ENCODE measurements at regions not wholly inside any gene's neighbourhood (a gene's known extent, or its start where the extent isn't known, plus 50 kb on each side); places are given as distances from the start of the nearest gene placed in this dataset.
"Not testable (repeated sequence)": the region's sequence is repeated elsewhere in the genome, so short reads cannot be mapped to it uniquely, and the experiment has no call there.

DNA sequence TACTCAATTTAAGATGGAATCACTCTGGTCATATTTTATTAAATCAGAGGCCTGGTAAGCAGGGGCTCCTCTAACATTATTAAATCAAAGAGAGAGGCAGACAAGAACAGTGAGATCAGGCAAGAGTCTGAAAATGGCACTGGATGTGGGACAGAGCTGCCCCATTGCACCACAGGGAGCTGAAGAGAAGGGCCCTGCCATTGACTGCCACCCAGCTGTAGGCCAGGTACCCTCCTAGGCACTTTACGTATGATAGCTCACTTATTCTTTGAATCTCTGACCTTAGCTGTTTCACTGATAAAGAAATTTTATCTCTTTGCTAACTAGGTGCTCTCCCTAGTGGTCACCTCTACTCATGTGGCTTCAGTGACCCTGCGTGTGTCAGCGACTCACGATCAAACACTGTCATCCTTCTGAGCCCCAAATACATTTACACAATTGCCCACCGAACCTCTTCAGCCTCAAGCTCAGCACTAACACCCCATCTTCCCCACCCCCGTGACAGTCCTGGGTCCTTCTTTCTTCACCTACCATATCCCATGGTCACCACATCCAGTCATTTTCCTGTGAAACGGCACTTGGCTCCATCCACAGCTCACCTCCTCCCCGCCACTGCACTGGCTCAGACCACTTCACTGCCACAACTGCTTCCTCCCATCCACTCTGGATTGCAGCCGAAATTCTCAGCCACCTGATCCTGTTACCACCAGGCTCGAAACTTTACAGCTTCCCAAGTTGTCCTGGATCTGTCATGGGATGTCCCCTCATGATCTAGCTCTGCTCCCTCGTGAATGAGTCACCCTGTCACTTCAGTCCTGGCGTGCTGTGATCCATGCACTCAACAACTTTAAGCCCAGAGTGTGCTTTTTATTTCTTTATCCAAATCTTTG is 97.3 kb upstream of the SYT6 start:
- H4K8ac ChIP-seq (ENCODE audit: low read depth, low read length): no peak overlapping the region
- H3K79me1 ChIP-seq (ENCODE audit: low read length): no peaks in the 10 kb centered on the region
- H2BK12ac ChIP-seq (ENCODE audit: low read length): no peak overlapping the region
- H4K12ac ChIP-seq (ENCODE audit: low read depth, low read length): no peak overlapping the region
- H2AFZ ChIP-seq (ENCODE audit: insufficient read depth, low read length, poor library complexity): no peak overlapping the region
- no peak overlapping the region for H2AK5ac ChIP-seq (ENCODE audit: low read length)
- DNase-seq: no peak
- H3K23ac ChIP-seq (ENCODE audit: low read length): no peak overlapping the region
- H4K91ac ChIP-seq (ENCODE audit: low read depth, low read length): no peak overlapping the region
- no peak overlapping the region for H3K14ac ChIP-seq (ENCODE audit: low read length)
- no CpG with 5 or more reads among the region's 12 CpGs for WGBS (ENCODE audit: extremely low coverage, insufficient coverage, insufficient read length)
- no peak overlapping the region for H3K27ac ChIP-seq (ENCODE audit: low read depth, low read length)
- H3K27me3 ChIP-seq (ENCODE audit: insufficient read depth, low read length): no peaks in the 10 kb centered on the region
- H3K4ac ChIP-seq (ENCODE audit: low read depth, low read length): no peak overlapping the region
- no peaks in the 10 kb centered on the region for H3K9me3 ChIP-seq (ENCODE audit: insufficient read depth, low read depth, low read length)
- H3K4me2 ChIP-seq (ENCODE audit: low read length): no peak overlapping the region
- H3K79me2 ChIP-seq (ENCODE audit: control insufficient read depth, insufficient read depth, low read length, poor library complexity): no peaks in the 10 kb centered on the region
- H3K18ac ChIP-seq (ENCODE audit: low read length): no peak overlapping the region
- no peak overlapping the region for H3K4me3 ChIP-seq (ENCODE audit: low read depth, low read length)
- no peaks in the 10 kb centered on the region for H3K4me1 ChIP-seq (ENCODE audit: control insufficient read depth in 1 of 2, insufficient read depth in 2 of 2, low read length in 2 of 2)
- H2BK5ac ChIP-seq (ENCODE audit: low read depth, low read length, poor library complexity): no peak overlapping the region
- H3K36me3 ChIP-seq (ENCODE audit: control insufficient read depth in 1 of 2, insufficient read depth in 2 of 2, low read length in 2 of 2): no peaks in the 10 kb centered on the region
- H3K9ac ChIP-seq (ENCODE audit: low read length): no peak overlapping the region
- no peak overlapping the region for H2BK120ac ChIP-seq (ENCODE audit: insufficient read depth, low read length, poor library complexity)

DNA sequence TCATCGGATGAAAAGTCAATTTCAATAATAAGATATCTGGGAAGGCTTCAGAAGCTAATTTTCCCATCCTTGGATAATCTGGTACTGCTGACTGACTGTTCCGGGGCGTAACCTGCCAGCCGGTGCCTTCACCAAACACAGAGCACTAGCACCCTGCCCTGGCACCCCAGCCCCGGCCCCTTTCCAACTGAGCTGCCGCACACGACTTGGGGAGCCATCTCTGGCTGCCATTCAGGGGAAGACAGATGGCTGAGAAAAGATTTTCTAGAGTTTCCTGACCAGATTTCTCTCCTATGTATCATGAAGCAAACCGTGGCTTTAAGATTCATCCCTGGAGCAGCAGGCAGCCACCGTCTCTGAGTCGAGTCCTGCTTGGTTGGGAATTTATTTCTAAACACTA is 96.0 kb upstream of the SYT6 start:
- Histone ChIP-seq H3K9ac (ENCODE audit: low read length) (no peak overlapping the region), H2BK120ac (ENCODE audit: insufficient read depth, low read length, poor library complexity) (no peak overlapping the region), H3K36me3 (ENCODE audit: control insufficient read depth in 1 of 2, insufficient read depth in 2 of 2, low read length in 2 of 2) (no peaks in the 10 kb centered on the region), H2AK5ac (ENCODE audit: low read length) (no peak overlapping the region), H3K4me3 (ENCODE audit: low read depth, low read length) (no peak overlapping the region), H3K23ac (ENCODE audit: low read length) (no peak overlapping the region), H3K14ac (ENCODE audit: low read length) (no peak overlapping the region), H2BK12ac (ENCODE audit: low read length) (no peak overlapping the region), H2AFZ (ENCODE audit: insufficient read depth, low read length, poor library complexity) (no peak overlapping the region), H3K18ac (ENCODE audit: low read length) (no peak overlapping the region), H4K12ac (ENCODE audit: low read depth, low read length) (no peak overlapping the region), H3K4ac (ENCODE audit: low read depth, low read length) (no peak overlapping the region), H3K4me2 (ENCODE audit: low read length) (no peak overlapping the region), H2BK5ac (ENCODE audit: low read depth, low read length, poor library complexity) (no peak overlapping the region), H3K27ac (ENCODE audit: low read depth, low read length) (no peak overlapping the region), H3K4me1 (ENCODE audit: control insufficient read depth in 1 of 2, insufficient read depth in 2 of 2, low read length in 2 of 2) (no peaks in the 10 kb centered on the region), H4K91ac (ENCODE audit: low read depth, low read length) (no peak overlapping the region), H3K79me1 (ENCODE audit: low read length) (no peaks in the 10 kb centered on the region), H3K79me2 (ENCODE audit: control insufficient read depth, insufficient read depth, low read length, poor library complexity) (no peaks in the 10 kb centered on the region), H4K8ac (ENCODE audit: low read depth, low read length) (no peak overlapping the region), H3K9me3 (ENCODE audit: insufficient read depth, low read depth, low read length) (no peaks in the 10 kb centered on the region), H3K27me3 (ENCODE audit: insufficient read depth, low read length) (no peaks in the 10 kb centered on the region)
- no peak for DNase-seq
- WGBS (ENCODE audit: extremely low coverage, insufficient coverage, insufficient read length): no CpG with 5 or more reads among the region's 10 CpGs

- Histone ChIP-seq H2AFZ (ENCODE audit: insufficient read depth, low read length, poor library complexity) (no peak overlapping the region), H2BK5ac (ENCODE audit: low read depth, low read length, poor library complexity) (no peak overlapping the region), H3K27ac (ENCODE audit: low read depth, low read length) (no peak overlapping the region), H3K27me3 (ENCODE audit: insufficient read depth, low read length) (no peaks in the 10 kb centered on the region), H4K91ac (ENCODE audit: low read depth, low read length) (no peak overlapping the region), H4K12ac (ENCODE audit: low read depth, low read length) (no peak overlapping the region), H3K18ac (ENCODE audit: low read length) (no peak overlapping the region), H3K9ac (ENCODE audit: low read length) (no peak overlapping the region), H3K14ac (ENCODE audit: low read length) (no peak overlapping the region), H3K4me1 (ENCODE audit: control insufficient read depth in 1 of 2, insufficient read depth in 2 of 2, low read length in 2 of 2) (no peaks in the 10 kb centered on the region), H3K4me2 (ENCODE audit: low read length) (no peak overlapping the region), H2BK12ac (ENCODE audit: low read length) (no peak overlapping the region), H2BK120ac (ENCODE audit: insufficient read depth, low read length, poor library complexity) (no peak overlapping the region), H2AK5ac (ENCODE audit: low read length) (no peak overlapping the region), H3K4me3 (ENCODE audit: low read depth, low read length) (no peak overlapping the region), H4K8ac (ENCODE audit: low read depth, low read length) (no peak overlapping the region), H3K9me3 (ENCODE audit: insufficient read depth, low read depth, low read length) (no peaks in the 10 kb centered on the region), H3K36me3 (ENCODE audit: control insufficient read depth in 1 of 2, insufficient read depth in 2 of 2, low read length in 2 of 2) (no peaks in the 10 kb centered on the region), H3K79me1 (ENCODE audit: low read length) (no peaks in the 10 kb centered on the region), H3K79me2 (ENCODE audit: control insufficient read depth, insufficient read depth, low read length, poor library complexity) (no peaks in the 10 kb centered on the region), H3K4ac (ENCODE audit: low read depth, low read length) (no peak overlapping the region), H3K23ac (ENCODE audit: low read length) (no peak overlapping the region)
- DNase-seq: no peak
- WGBS (ENCODE audit: extremely low coverage, insufficient coverage, insufficient read length): no CpG with 5 or more reads among the region's 3 CpGs
Observed at GRCh38 chr1:114248162-114248561, 94.5 kb upstream of the SYT6 start.

- H4K91ac ChIP-seq (ENCODE audit: low read depth, low read length); H3K9me3 ChIP-seq (ENCODE audit: insufficient read depth, low read depth, low read length); DNase-seq; H2BK5ac ChIP-seq (ENCODE audit: low read depth, low read length, poor library complexity); H3K14ac ChIP-seq (ENCODE audit: low read length); H4K12ac ChIP-seq (ENCODE audit: low read depth, low read length); H3K23ac ChIP-seq (ENCODE audit: low read length); H2BK12ac ChIP-seq (ENCODE audit: low read length); H2AFZ ChIP-seq (ENCODE audit: insufficient read depth, low read length, poor library complexity); H3K36me3 ChIP-seq (ENCODE audit: control insufficient read depth in 1 of 2, insufficient read depth in 2 of 2, low read length in 2 of 2); H4K8ac ChIP-seq (ENCODE audit: low read depth, low read length); H3K4me1 ChIP-seq (ENCODE audit: control insufficient read depth in 1 of 2, insufficient read depth in 2 of 2, low read length in 2 of 2); H3K27ac ChIP-seq (ENCODE audit: low read depth, low read length); H3K4me3 ChIP-seq (ENCODE audit: low read depth, low read length); H3K79me1 ChIP-seq (ENCODE audit: low read length); H2BK120ac ChIP-seq (ENCODE audit: insufficient read depth, low read length, poor library complexity); H3K18ac ChIP-seq (ENCODE audit: low read length); H2AK5ac ChIP-seq (ENCODE audit: low read length); H3K27me3 ChIP-seq (ENCODE audit: insufficient read depth, low read length); H3K79me2 ChIP-seq (ENCODE audit: control insufficient read depth, insufficient read depth, low read length, poor library complexity); H3K9ac ChIP-seq (ENCODE audit: low read length); H3K4me2 ChIP-seq (ENCODE audit: low read length); H3K4ac ChIP-seq (ENCODE audit: low read depth, low read length): not testable (repeated sequence)
- no CpG with 5 or more reads among the region's 43 CpGs for WGBS (ENCODE audit: extremely low coverage, insufficient coverage, insufficient read length)
Observed at GRCh38 chr1:114242531-114243210, 89.0 kb upstream of the SYT6 start.

Measured in trophoblast cell (in vitro differentiated cells and primary cell).